ENCODE measurements at regions not wholly inside any gene's neighbourhood (a gene's known extent, or its start where the extent isn't known, plus 50 kb on each side); places are given as distances from the start of the nearest gene placed in this dataset.

DNA sequence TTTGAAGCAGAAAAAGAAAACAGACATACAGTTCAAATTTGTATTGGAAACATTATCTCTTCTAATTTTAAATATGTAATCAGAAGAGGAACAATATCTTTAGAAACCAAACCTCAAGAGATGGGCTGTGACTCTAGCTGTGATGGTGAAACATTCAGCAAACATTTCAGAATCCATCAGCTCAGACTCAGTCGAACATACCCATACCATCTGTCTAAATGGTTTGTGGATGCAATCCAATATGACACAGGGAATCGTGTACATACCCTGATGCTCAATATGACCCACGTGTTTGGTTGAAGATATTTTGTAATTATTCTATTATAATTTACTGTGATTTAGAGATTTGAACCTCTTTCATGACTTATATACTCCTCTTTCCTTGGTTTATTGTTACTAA is 665.2 kb upstream of the CDH8 start:
- Histone ChIP-seq H3K4me3 (no peak overlapping the region), H3K27ac (no peak overlapping the region), H3K9me3 (no peaks in the 10 kb centered on the region), H3K36me3 (no peaks in the 10 kb centered on the region), H3K4me1 (no peaks in the 10 kb centered on the region), H3K27me3 (no peaks in the 10 kb centered on the region)
- TF ChIP-seq, protein P1, sequence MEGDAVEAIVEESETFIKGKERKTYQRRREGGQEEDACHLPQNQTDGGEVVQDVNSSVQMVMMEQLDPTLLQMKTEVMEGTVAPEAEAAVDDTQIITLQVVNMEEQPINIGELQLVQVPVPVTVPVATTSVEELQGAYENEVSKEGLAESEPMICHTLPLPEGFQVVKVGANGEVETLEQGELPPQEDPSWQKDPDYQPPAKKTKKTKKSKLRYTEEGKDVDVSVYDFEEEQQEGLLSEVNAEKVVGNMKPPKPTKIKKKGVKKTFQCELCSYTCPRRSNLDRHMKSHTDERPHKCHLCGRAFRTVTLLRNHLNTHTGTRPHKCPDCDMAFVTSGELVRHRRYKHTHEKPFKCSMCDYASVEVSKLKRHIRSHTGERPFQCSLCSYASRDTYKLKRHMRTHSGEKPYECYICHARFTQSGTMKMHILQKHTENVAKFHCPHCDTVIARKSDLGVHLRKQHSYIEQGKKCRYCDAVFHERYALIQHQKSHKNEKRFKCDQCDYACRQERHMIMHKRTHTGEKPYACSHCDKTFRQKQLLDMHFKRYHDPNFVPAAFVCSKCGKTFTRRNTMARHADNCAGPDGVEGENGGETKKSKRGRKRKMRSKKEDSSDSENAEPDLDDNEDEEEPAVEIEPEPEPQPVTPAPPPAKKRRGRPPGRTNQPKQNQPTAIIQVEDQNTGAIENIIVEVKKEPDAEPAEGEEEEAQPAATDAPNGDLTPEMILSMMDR (IDR thresholded peaks at IDR 0.05), result no peak
- DNase-seq (no peak), ATAC-seq (no peak)
- intact Hi-C loops (cut with DNase I), result no loop called here

- no peaks in the 10 kb centered on the region for H3K9me3 ChIP-seq
- no peak overlapping the region for H3K27ac ChIP-seq
- no peaks in the 10 kb centered on the region for H3K4me1 ChIP-seq
- no peaks in the 10 kb centered on the region for H3K36me3 ChIP-seq
- DNase-seq (no peak), ATAC-seq (no peak)
- intact Hi-C loops (cut with DNase I), result no loop called here
- no peak overlapping the region for H3K4me3 ChIP-seq
- TF ChIP-seq, protein P1 (IDR thresholded peaks at IDR 0.05), result no peak
- no peaks in the 10 kb centered on the region for H3K27me3 ChIP-seq
Observed at GRCh38 chr16:62700426-62701294, 664.4 kb upstream of the CDH8 start.

DNA sequence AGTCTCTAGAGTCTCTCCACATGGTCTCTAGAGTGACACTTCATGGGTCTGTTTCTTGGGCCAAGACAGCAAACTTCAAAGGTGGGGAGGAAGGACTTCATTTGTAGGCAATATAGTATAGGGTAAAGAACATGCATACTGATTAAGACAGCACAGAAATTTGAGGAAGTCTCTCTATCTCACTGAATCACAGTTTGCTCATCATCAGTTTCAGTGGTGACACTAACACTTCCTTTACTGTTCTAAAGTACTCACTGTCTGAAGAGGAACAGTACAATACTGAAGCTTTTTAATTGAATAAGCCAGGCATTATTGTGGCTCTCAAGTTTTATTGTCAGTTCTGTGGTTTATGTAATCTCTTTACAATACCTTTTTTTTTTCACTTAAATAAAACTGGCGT is 656.4 kb upstream of the CDH8 start:
- H3K36me3 ChIP-seq, result no peaks in the 10 kb centered on the region
- ATAC-seq, result no peak
- intact Hi-C loops (cut with DNase I), result no loop called here
- no peaks in the 10 kb centered on the region for H3K4me1 ChIP-seq
- H3K4me3 ChIP-seq, result no peak overlapping the region
- no peaks in the 10 kb centered on the region for H3K27me3 ChIP-seq
- TF ChIP-seq, protein P1 (IDR thresholded peaks at IDR 0.05), result no peak
- no peak for DNase-seq
- H3K9me3 ChIP-seq, result peaks cover 4% of the 10 kb centered on the region
- no peak overlapping the region for H3K27ac ChIP-seq

GRCh38 chr16:62681819-62682218 is 645.6 kb upstream of the CDH8 start:
- Histone ChIP-seq H3K36me3 (no peaks in the 10 kb centered on the region), H3K4me1 (no peaks in the 10 kb centered on the region), H3K27ac (no peak overlapping the region), H3K9me3 (peaks cover 17% of the 10 kb centered on the region), H3K4me3 (no peak overlapping the region), H3K27me3 (no peaks in the 10 kb centered on the region)
- intact Hi-C loops (cut with DNase I), result no loop called here
- no peak for ATAC-seq
- no peak for DNase-seq
- TF ChIP-seq, protein P1 (IDR thresholded peaks at IDR 0.05), result no peak

DNA sequence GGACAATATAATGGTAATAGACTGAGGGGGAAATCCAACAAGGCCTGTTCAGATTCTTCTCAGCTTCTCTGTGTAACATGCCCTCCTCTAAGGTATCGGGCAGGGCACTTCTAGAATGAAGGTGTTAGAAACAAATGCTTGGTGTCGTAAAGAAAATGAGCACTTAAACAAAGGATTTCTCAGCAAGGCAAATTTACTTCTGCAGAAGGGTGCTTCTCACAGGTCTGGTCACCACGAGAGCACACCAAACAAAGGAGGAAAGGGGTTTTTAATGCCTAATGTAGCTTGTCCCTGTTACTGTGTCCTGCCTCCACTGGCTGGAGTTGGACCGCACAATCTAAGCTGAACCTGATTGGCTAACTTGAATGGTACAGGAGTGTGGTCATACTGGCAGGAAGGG is 642.6 kb upstream of the CDH8 start:
- intact Hi-C loops (cut with DNase I), result no loop called here
- TF ChIP-seq, protein P1 (IDR thresholded peaks at IDR 0.05), result no peak
- Histone ChIP-seq H3K27me3 (no peaks in the 10 kb centered on the region), H3K36me3 (no peaks in the 10 kb centered on the region), H3K27ac (no peak overlapping the region), H3K4me3 (no peak overlapping the region), H3K4me1 (no peaks in the 10 kb centered on the region), H3K9me3 (peaks cover 17% of the 10 kb centered on the region)
- DNase-seq (no peak), ATAC-seq (no peak)

Measured in upper lobe of right lung (tissue), 1 donor.